CD4-positive, alpha-beta T cell (primary cell): ENCODE measurements at regions not wholly inside any gene's neighbourhood (a gene's known extent, or its start where the extent isn't known, plus 50 kb on each side); places are given as distances from the start of the nearest gene placed in this dataset.

Experiments used
- ATAC-seq: fragments of 200-7000 bp; cut with Tn5 transposase; one replicate; pipeline ENCODE4 v1.10.0; 2022; ENCODE audit warnings: mild to moderate bottlenecking; ENCODE audit not compliant: poor library complexity
- CTCF ChIA-PET: fragments of 350-600 bp; sonication (Branson Sonifier 250); formaldehyde crosslinking; loops from one replicate; lab custom pipeline; 2021; ENCODE audit warnings: antibody characterized with exemption, inconsistent platforms; lab: Charles Lee
- POLR2A ChIA-PET: fragments of 350-600 bp; sonication (Branson Sonifier 250); formaldehyde crosslinking; loops from one replicate; lab custom pipeline; 2021; ENCODE audit warnings: antibody characterized with exemption, inconsistent platforms; lab: Charles Lee
- DNase-seq, 14 experiments: peaks; one replicate each; pipeline ENCODE4 v3.0.0-alpha.2; 2013 to 2020; ENCODE audit warnings: mixed read lengths in 2 of 14
- H3K27ac ChIP-seq, 2 donors: one replicate each; pipeline versions ENCODE4 v1.5.1 to v1.7.0; 2013; ENCODE audit warnings: low read length in 2 of 2, low read depth in 1 of 2, mild to moderate bottlenecking in 1 of 2
- H3K27me3 ChIP-seq, 2 experiments: 1 replicate in 1 of 2; 2 replicates in 1 of 2; pipeline versions ENCODE4 v1.6.1 to v1.7.0; 2013; ENCODE audit warnings: low read length in 2 of 2, control low read depth in 1 of 2, mild to moderate bottlenecking in 1 of 2, moderate library complexity in 1 of 2; ENCODE audit not compliant: insufficient read depth in 2 of 2, control insufficient read depth in 1 of 2
- H3K36me3 ChIP-seq: one replicate; pipeline ENCODE4 v1.6.1; 2013; ENCODE audit warnings: low read length, control low read depth; ENCODE audit not compliant: insufficient read depth
- H3K4me1 ChIP-seq: one replicate; pipeline ENCODE4 v1.6.1; 2013; ENCODE audit warnings: low read length, control low read depth; ENCODE audit not compliant: insufficient read depth
- H3K4me3 ChIP-seq: one replicate; pipeline ENCODE4 v1.5.1; 2013; ENCODE audit warnings: mild to moderate bottlenecking, low read length, moderate library complexity
- H3K9me3 ChIP-seq, 2 experiments: 1 replicate in 1 of 2; 2 replicates in 1 of 2; pipeline versions ENCODE4 v1.6.1 to v1.7.0; 2013; ENCODE audit warnings: low read length in 2 of 2, mild to moderate bottlenecking in 2 of 2, control low read depth in 1 of 2, moderate library complexity in 1 of 2; ENCODE audit not compliant: control insufficient read depth in 1 of 2, insufficient read depth in 1 of 2
- H3K27ac Mint-ChIP-seq: one replicate; pipeline ENCODE4 v1.8.0; 2020; ENCODE audit warnings: mixed read lengths
- H3K27me3 Mint-ChIP-seq: one replicate; pipeline ENCODE4 v1.8.0; 2021; ENCODE audit warnings: mixed read lengths
- H3K36me3 Mint-ChIP-seq: one replicate; pipeline ENCODE4 v1.8.0; 2021; ENCODE audit warnings: low read depth, mixed read lengths
- H3K4me1 Mint-ChIP-seq: one replicate; pipeline ENCODE4 v1.8.0; 2021; ENCODE audit warnings: low read depth, mixed read lengths
- H3K4me3 Mint-ChIP-seq: one replicate; pipeline ENCODE4 v1.8.0; 2020; ENCODE audit warnings: mild to moderate bottlenecking, mixed read lengths
- H3K9me3 Mint-ChIP-seq: one replicate; pipeline ENCODE4 v1.8.0; 2020; ENCODE audit warnings: mixed read lengths
- intact Hi-C, 2 experiments: fragments of 100-400 bp; cut with DNase I in 1 of 2; cut with micrococcal nuclease in 1 of 2; formaldehyde crosslinking; loops; one replicate each; pipeline versions ENCODE4 v1.15.1 to v1.9.0; 2023 to 2025; cut with DNase I, micrococcal nuclease
- TF ChIP-seq, protein P1 (sequence below): fragments of 200-600 bp; IDR thresholded peaks from one replicate; pipeline ENCODE4 v1.8.0; 2022; ENCODE audit warnings: antibody characterized with exemption, mild to moderate bottlenecking

DNA sequence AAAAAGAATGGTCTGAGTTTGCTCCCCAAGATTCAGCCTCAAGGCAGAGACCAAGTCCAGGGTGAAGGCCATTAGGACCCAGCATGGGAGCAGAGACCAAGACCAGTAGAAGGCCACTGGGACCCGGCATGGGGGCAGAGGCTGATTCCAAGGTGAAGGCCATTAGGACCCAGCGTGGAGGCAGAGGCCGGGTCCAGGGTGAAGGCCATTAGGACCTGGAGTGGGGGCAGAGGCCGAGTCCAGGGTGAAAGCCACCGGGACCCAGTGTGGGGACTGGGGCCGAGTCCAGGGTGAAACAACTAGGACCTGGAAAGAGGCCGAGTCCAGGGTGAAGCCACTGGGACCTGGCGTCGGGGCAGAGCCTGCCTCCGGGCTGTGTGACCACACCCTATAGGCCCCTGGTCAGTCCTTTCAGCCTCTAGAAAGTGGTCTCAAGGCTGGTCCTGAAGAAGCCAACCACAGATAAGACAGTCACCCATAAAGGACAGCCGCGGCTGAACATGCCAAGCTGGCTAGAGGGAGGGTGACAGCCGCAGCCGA is 113.8 kb upstream of the SALL3 start:
- Mint-ChIP-seq H3K36me3 (no peaks in the 10 kb centered on the region), H3K27ac (no peak overlapping the region), H3K4me1 (no peaks in the 10 kb centered on the region), H3K4me3 (no peak overlapping the region), H3K9me3 (no peaks in the 10 kb centered on the region), H3K27me3 (peaks cover 46% of the 10 kb centered on the region)
- ATAC-seq (no peak), DNase-seq (no peak)
- Histone ChIP-seq H3K4me1 (no peaks in the 10 kb centered on the region), H3K9me3 (no peaks in the 10 kb centered on the region), H3K27me3 (peaks cover 0 to 8% of the 10 kb centered on the region in 2 experiments), H3K27ac (no peak overlapping the region), H3K4me3 (no peak overlapping the region), H3K36me3 (no peaks in the 10 kb centered on the region)
- ChIA-PET POLR2A (no interaction called here), CTCF (no interaction called here)
- TF ChIP-seq, protein P1, sequence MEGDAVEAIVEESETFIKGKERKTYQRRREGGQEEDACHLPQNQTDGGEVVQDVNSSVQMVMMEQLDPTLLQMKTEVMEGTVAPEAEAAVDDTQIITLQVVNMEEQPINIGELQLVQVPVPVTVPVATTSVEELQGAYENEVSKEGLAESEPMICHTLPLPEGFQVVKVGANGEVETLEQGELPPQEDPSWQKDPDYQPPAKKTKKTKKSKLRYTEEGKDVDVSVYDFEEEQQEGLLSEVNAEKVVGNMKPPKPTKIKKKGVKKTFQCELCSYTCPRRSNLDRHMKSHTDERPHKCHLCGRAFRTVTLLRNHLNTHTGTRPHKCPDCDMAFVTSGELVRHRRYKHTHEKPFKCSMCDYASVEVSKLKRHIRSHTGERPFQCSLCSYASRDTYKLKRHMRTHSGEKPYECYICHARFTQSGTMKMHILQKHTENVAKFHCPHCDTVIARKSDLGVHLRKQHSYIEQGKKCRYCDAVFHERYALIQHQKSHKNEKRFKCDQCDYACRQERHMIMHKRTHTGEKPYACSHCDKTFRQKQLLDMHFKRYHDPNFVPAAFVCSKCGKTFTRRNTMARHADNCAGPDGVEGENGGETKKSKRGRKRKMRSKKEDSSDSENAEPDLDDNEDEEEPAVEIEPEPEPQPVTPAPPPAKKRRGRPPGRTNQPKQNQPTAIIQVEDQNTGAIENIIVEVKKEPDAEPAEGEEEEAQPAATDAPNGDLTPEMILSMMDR = no peak
- intact Hi-C loops = no loop called here

DNA sequence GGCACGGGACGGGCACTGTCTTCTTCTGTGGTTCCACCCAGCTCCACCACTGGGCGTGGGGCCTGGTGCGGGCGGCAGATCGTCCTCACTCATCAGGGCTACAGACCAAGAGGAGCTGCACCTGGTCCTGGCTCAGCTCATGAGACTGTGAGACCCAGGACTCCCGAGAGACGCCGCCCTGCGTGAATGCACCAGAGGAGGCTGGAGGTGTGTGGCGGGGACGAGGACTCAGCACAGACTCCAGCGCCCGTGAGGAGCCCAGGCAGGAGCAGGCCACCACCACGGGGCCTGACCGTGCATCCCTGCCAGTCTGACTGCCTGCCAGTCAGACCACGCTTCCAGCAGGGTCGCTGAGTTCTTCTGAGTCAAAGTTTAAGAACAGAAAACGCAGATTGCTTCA is 112.5 kb upstream of the SALL3 start:
- CTCF ChIA-PET = no interaction called here
- DNase-seq (no peak), ATAC-seq (no peak)
- Histone ChIP-seq H3K36me3 (no peaks in the 10 kb centered on the region), H3K4me3 (no peak overlapping the region), H3K9me3 (no peaks in the 10 kb centered on the region), H3K27ac (no peak overlapping the region), H3K27me3 (peaks cover 0 to 8% of the 10 kb centered on the region in 2 experiments), H3K4me1 (no peaks in the 10 kb centered on the region)
- Mint-ChIP-seq H3K4me1 (no peaks in the 10 kb centered on the region), H3K4me3 (no peak overlapping the region), H3K9me3 (no peaks in the 10 kb centered on the region), H3K27ac (no peak overlapping the region), H3K36me3 (no peaks in the 10 kb centered on the region), H3K27me3 (peaks cover 40% of the 10 kb centered on the region)
- intact Hi-C loops = no loop called here
- POLR2A ChIA-PET = no interaction called here
- TF ChIP-seq, protein P1 = no peak

DNA sequence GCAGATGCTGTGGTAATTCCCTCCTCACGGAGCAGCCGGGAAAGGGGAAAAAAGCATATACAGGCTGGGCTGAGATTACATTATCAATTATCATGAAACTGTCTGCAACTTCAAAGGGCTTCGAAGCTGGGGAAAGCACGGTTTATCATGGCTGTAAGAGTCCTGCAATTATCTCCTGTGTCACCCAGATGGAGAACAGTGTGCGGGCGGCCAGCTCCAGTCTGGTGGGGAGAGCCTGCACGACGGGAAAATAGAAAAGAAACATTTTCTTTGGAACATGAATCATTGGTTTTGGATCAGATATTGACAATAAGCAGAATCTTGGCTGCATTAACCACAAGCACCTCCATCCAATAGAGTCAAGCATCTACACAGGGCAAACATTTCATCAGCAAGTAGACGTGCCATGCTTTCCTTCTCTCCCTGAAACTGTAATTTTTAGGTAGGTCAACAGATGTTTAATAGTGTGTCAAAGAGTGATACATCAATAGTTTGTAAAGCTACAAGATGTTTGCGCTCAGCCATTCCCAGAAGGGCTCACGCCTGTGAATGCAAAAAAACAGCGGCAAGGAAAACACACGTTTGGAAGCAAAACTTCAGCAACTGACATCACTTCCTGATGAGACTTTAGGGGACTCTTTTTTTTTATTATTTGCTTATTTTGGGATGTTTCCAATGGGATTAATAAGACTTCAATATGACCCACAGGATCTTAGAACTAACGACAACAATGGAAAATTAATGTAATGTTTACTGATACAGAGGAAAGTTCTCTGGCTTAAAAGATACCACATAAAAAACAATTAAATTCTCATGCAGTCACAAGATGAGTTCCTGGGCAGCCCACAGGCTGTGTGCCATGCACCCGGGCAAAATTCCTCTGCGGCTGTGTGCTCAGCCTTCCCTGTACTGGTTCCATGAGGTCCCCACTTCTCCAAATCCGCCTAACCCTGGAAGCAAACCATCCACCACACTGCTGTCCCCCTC is 111.0 kb upstream of the SALL3 start:
- Histone ChIP-seq H3K36me3 (no peaks in the 10 kb centered on the region), H3K4me1 (no peaks in the 10 kb centered on the region), H3K4me3 (no peak overlapping the region), H3K9me3 (no peaks in the 10 kb centered on the region), H3K27ac (no peak overlapping the region), H3K27me3 (peaks cover 0 to 2% of the 10 kb centered on the region in 2 experiments)
- no peak overlapping the region for H3K4me3 Mint-ChIP-seq
- H3K27ac Mint-ChIP-seq = no peak overlapping the region
- no peak for ATAC-seq
- peaks cover 34% of the 10 kb centered on the region for H3K27me3 Mint-ChIP-seq
- intact Hi-C loops = no loop called here
- H3K4me1 Mint-ChIP-seq = no peaks in the 10 kb centered on the region
- POLR2A ChIA-PET = no interaction called here
- TF ChIP-seq, protein P1 = no peak
- DNase-seq = no peak
- no peaks in the 10 kb centered on the region for H3K9me3 Mint-ChIP-seq
- CTCF ChIA-PET = no interaction called here
- no peaks in the 10 kb centered on the region for H3K36me3 Mint-ChIP-seq
